IMR-90 (cell line): ENCODE measurements at regions not wholly inside any gene's neighbourhood (a gene's known extent, or its start where the extent isn't known, plus 50 kb on each side); places are given as distances from the start of the nearest gene placed in this dataset.

Source experiments
- ATAC-seq: fragments of 200-7000 bp; cut with Tn5 transposase; 2 replicates; pipeline ENCODE4 v1.9.1; 2020; ENCODE audit warnings: low read depth, mild to moderate bottlenecking, moderate library complexity
- BruUV-seq: library from RNA; stranded (reverse); fragments of 400-500 nt; replicated peaks from 2 replicates; lab custom pipeline; 2021; lab: Mats Ljungman, UMichigan
- CTCF ChIA-PET: fragments of 300-600 bp; formaldehyde crosslinking; extraction: SDS; loops from one replicate; lab custom pipeline; 2021; ENCODE audit warnings: antibody characterized with exemption; lab: Yijun Ruan, JAX
- POLR2A ChIA-PET: fragments of 300-600 bp; sonication (Branson Sonifier 250); formaldehyde crosslinking; loops from one replicate; lab custom pipeline; 2022; ENCODE audit warnings: antibody characterized with exemption; ENCODE audit not compliant: unreplicated experiment; lab: Charles Lee
- DNase-seq: peaks from one replicate; pipeline ENCODE4 v3.0.0; 2013
- H2AFZ ChIP-seq: replicated peaks from 2 replicates; pipeline ENCODE3; 2013; ENCODE audit warnings: low read length, mild to moderate bottlenecking; ENCODE audit not compliant: poor library complexity
- H2AK5ac ChIP-seq: 2 replicates; pipeline ENCODE4 v1.6.1; 2013; ENCODE audit warnings: low read depth, low read length, inconsistent platforms
- H2AK9ac ChIP-seq: replicated peaks from 2 replicates; pipeline ENCODE3; 2013; ENCODE audit warnings: mild to moderate bottlenecking, low read depth, low read length, moderate library complexity; ENCODE audit not compliant: poor library complexity
- H2BK120ac ChIP-seq: 2 replicates; pipeline ENCODE4 v1.6.1; 2013; ENCODE audit warnings: low read depth, low read length, inconsistent platforms
- H2BK15ac ChIP-seq: 3 replicates; pipeline ENCODE4 v1.6.1; 2013; ENCODE audit warnings: low read depth, low read length, inconsistent platforms
- H2BK20ac ChIP-seq: 2 replicates; pipeline ENCODE4 v1.6.1; 2013; ENCODE audit warnings: low read depth, mild to moderate bottlenecking, inconsistent platforms, low read length, moderate library complexity
- H2BK5ac ChIP-seq: 2 replicates; pipeline ENCODE4 v1.6.1; 2013; ENCODE audit warnings: mild to moderate bottlenecking, low read depth, low read length, inconsistent platforms; ENCODE audit not compliant: poor library complexity, severe bottlenecking
- H3K14ac ChIP-seq: replicated peaks from 2 replicates; pipeline ENCODE4 v1.6.1; 2013; ENCODE audit warnings: low read depth, low read length, inconsistent platforms
- H3K18ac ChIP-seq: 2 replicates; pipeline ENCODE4 v1.6.1; 2013; ENCODE audit warnings: low read depth, low read length, control low read depth
- H3K23ac ChIP-seq: 2 replicates; pipeline ENCODE4 v1.6.1; 2013; ENCODE audit warnings: low read depth, low read length, inconsistent platforms
- H3K27ac ChIP-seq: 2 replicates; pipeline ENCODE4 v1.5.1; 2013; ENCODE audit warnings: mild to moderate bottlenecking, control low read depth, low read length; ENCODE audit not compliant: insufficient read depth
- H3K27me3 ChIP-seq: 2 replicates; pipeline ENCODE4 v1.6.1; 2013; ENCODE audit warnings: low read length; ENCODE audit not compliant: control insufficient read depth, insufficient read depth
- H3K36me3 ChIP-seq: 2 replicates; pipeline ENCODE4 v1.6.1; 2013; ENCODE audit warnings: low read length, mixed read lengths; ENCODE audit not compliant: control insufficient read depth, insufficient read depth
- H3K4ac ChIP-seq: 2 replicates; pipeline ENCODE4 v1.6.1; 2013; ENCODE audit warnings: low read depth, low read length, inconsistent platforms
- H3K4me1 ChIP-seq: 2 replicates; pipeline ENCODE4 v1.6.1; 2013; ENCODE audit warnings: low read length, mixed read lengths; ENCODE audit not compliant: control insufficient read depth, insufficient read depth
- H3K4me2 ChIP-seq: 2 replicates; pipeline ENCODE4 v1.6.1; 2013; ENCODE audit warnings: low read depth, mild to moderate bottlenecking, control low read depth, low read length, moderate library complexity
- H3K4me3 ChIP-seq: 2 replicates; pipeline ENCODE4 v1.5.1; 2013; ENCODE audit warnings: low read depth, mild to moderate bottlenecking, control low read depth, low read length, moderate library complexity; ENCODE audit not compliant: insufficient read depth
- H3K56ac ChIP-seq: 2 replicates; pipeline ENCODE4 v1.6.1; 2013; ENCODE audit warnings: low read length, inconsistent platforms; ENCODE audit not compliant: insufficient read depth; ENCODE audit errors: extremely low read depth
- H3K79me1 ChIP-seq, 2 experiments: 2 replicates each; pipeline ENCODE4 v1.6.1; 2013; ENCODE audit warnings: low read length in 2 of 2, inconsistent platforms in 1 of 2, low read depth in 1 of 2
- H3K9ac ChIP-seq: 2 replicates; pipeline ENCODE4 v1.6.1; 2013; ENCODE audit warnings: low read depth, low read length, control low read depth
- H3K9me1 ChIP-seq: 2 replicates; pipeline ENCODE4 v1.6.1; 2013; ENCODE audit warnings: low read length, inconsistent platforms; ENCODE audit not compliant: insufficient read depth
- H3K9me3 ChIP-seq: 2 replicates; pipeline ENCODE4 v1.6.1; 2013; ENCODE audit warnings: low read length; ENCODE audit not compliant: control insufficient read depth, insufficient read depth
- H4K20me1 ChIP-seq: 2 replicates; pipeline ENCODE4 v1.6.1; 2013; ENCODE audit warnings: low read length, inconsistent platforms; ENCODE audit not compliant: insufficient read depth
- H4K5ac ChIP-seq: 2 replicates; pipeline ENCODE4 v1.6.1; 2013; ENCODE audit warnings: mild to moderate bottlenecking, low read depth, low read length, control low read depth
- H4K8ac ChIP-seq, 2 experiments: 2 replicates each; pipeline ENCODE4 v1.6.1; 2013; ENCODE audit warnings: low read depth in 2 of 2, low read length in 2 of 2, control low read depth in 1 of 2, inconsistent platforms in 1 of 2
- H4K91ac ChIP-seq: 2 replicates; pipeline ENCODE4 v1.6.1; 2013; ENCODE audit warnings: low read depth, low read length, inconsistent platforms; ENCODE audit not compliant: insufficient read depth
- BHLHE40 ChIP-seq: fragments of 150-350 bp; IDR thresholded peaks from 2 replicates; pipeline ENCODE4 v1.6.1; 2016; ENCODE audit warnings: mild to moderate bottlenecking, low read depth, low read length
- CHD1 ChIP-seq: IDR thresholded peaks from 2 replicates; pipeline ENCODE4 v1.6.1; 2012; ENCODE audit warnings: low read depth, low read length, improper control_type of control experiment
- MAFK ChIP-seq: IDR thresholded peaks from 2 replicates; pipeline ENCODE4 v1.6.1; 2012; ENCODE audit warnings: low read depth, low read length, improper control_type of control experiment
- NFE2L2 ChIP-seq: fragments of 150-350 bp; IDR thresholded peaks from 2 replicates; pipeline ENCODE4 v1.6.1; 2016; ENCODE audit warnings: low read depth, mild to moderate bottlenecking, low read length
- POLR2A ChIP-seq: IDR thresholded peaks from 2 replicates; pipeline ENCODE4 v1.6.1; 2012; ENCODE audit warnings: mild to moderate bottlenecking, low read depth, low read length
- WGBS, 2 experiments: methylation state at CpG; one replicate each; pipeline versions ENCODE4 v1.1.5 to v1.1.7; 2013; ENCODE audit warnings: missing lambda C conversion rate in 2 of 2; ENCODE audit not compliant: insufficient read length in 1 of 2; ENCODE audit errors: extremely low coverage in 2 of 2; 5-methylcytosine and 5-hydroxymethylcytosine counted together
- dilution Hi-C: fragments of 300-500 bp; cut with HindIII; formaldehyde crosslinking; loops from one replicate; pipeline ENCODE4 v1.14.3; 2018; ENCODE audit warnings: low sequenced_read_pairs; ENCODE audit not compliant: unreplicated experiment
- in situ Hi-C: fragments of 300-500 bp; cut with MboI; formaldehyde crosslinking; loops from 3 replicates; pipeline ENCODE4 v1.14.3; 2019; ENCODE audit warnings: low sequenced_read_pairs, inconsistent platforms, mixed read lengths
- intact Hi-C: fragments of 100-400 bp; cut with micrococcal nuclease; formaldehyde crosslinking; loops from 2 replicates; pipeline ENCODE4 v1.10.0; 2022

DNA sequence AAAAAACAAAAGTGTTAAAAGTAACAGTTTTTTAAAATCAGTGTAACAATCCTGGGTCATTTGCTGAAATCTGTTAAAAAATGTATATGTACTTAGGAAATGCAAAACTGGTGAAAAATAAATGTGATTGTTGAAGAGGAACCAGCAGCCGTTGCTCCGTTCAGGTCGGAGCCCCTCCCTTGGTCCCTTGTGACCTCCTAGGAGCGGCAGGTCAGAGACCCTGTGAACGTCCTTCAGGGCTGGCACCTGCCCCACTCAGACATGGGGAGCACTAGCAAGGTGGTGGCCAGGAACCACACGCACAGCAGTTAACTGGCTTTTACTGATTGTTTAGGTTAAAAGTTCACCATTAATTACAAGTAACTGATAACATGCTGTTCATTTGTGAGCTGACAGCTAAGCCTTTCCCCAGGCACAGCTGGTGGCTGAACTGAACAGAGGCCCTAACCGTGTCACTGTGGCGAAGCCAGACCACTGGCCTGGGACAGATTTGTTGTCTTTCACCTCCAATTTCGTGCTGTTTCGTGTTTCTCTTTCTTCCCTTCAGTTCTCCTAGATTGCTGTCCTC is 159.2 kb upstream of the ALKAL2 start:
- POLR2A ChIA-PET: no interaction called here
- H3K79me1 ChIP-seq: no peaks in the 10 kb centered on the region
- no peak overlapping the region for H3K4ac ChIP-seq

More for the DNA sequence above, 159.2 kb upstream of the ALKAL2 start:
- Histone ChIP-seq H3K27me3 (no peaks in the 10 kb centered on the region), H2BK15ac (no peak overlapping the region), H4K8ac (no peak overlapping the region), H3K14ac (no peak overlapping the region), H3K4me1 (no peaks in the 10 kb centered on the region), H2AK5ac (no peak overlapping the region), H3K9me3 (peaks cover 47% of the 10 kb centered on the region), H4K5ac (no peak overlapping the region), H2BK120ac (no peak overlapping the region), H2AK9ac (no peak overlapping the region), H4K91ac (no peak overlapping the region), H3K36me3 (no peaks in the 10 kb centered on the region), H3K23ac (no peak overlapping the region), H2BK20ac (no peak overlapping the region), H3K9me1 (no peaks in the 10 kb centered on the region), H3K4me2 (no peak overlapping the region), H3K4me3 (no peak overlapping the region), H3K27ac (no peak overlapping the region), H2AFZ (no peak overlapping the region), H3K56ac (no peak overlapping the region), H3K18ac (no peak overlapping the region), H4K20me1 (no peaks in the 10 kb centered on the region), H3K9ac (no peak overlapping the region), H2BK5ac (no peak overlapping the region)
- no peak for ATAC-seq
- dilution Hi-C loops: no loop called here
- CTCF ChIA-PET: no interaction called here
- 27% methylated on average over 4 of the region's 10 CpGs; no CpG with 5 or more reads in 1 of the 2 experiments for WGBS, 2 experiments
- no peak for TF ChIP-seq NFE2L2
- TF ChIP-seq MAFK: no peak
- no peak for TF ChIP-seq POLR2A
- no peak for TF ChIP-seq BHLHE40
- TF ChIP-seq CHD1: no peak
- DNase-seq: no peak
- intact Hi-C loops: no loop called here
- in situ Hi-C loops: no loop called here
- no TSS peak for BruUV-seq
